Smooth muscle cell of the brain vasculature (primary cell): ENCODE measurements at regions not wholly inside any gene's neighbourhood (a gene's known extent, or its start where the extent isn't known, plus 50 kb on each side); places are given as distances from the start of the nearest gene placed in this dataset.

ENCODE experiments used
- DNase-seq: peaks from one replicate; pipeline ENCODE4 v3.0.0-alpha.2; 2012; ENCODE audit warnings: low read depth, low spot score

GRCh38 chr2:71843391-71843850 lies 304.2 kb downstream of the CYP26B1 start:
- no peak for DNase-seq

- no peak for DNase-seq
Measured at GRCh38 chr2:71842744-71843143, 304.9 kb downstream of the CYP26B1 start.

GRCh38 chr2:71839826-71840225 lies 307.8 kb downstream of the CYP26B1 start:
- no peak for DNase-seq

- no peak for DNase-seq
Measured at GRCh38 chr2:71834796-71835195, 312.9 kb downstream of the CYP26B1 start.

- DNase-seq, result no peak
Measured at GRCh38 chr2:71833855-71834560, 313.7 kb downstream of the CYP26B1 start.

GRCh38 chr2:71833272-71833671 lies 314.4 kb downstream of the CYP26B1 start:
- no peak for DNase-seq

GRCh38 chr2:71832844-71833243 lies 314.8 kb downstream of the CYP26B1 start:
- no peak for DNase-seq

GRCh38 chr2:71832388-71832787 lies 315.3 kb downstream of the CYP26B1 start:
- no peak for DNase-seq

GRCh38 chr2:71831193-71831577 lies 316.5 kb downstream of the CYP26B1 start:
- DNase-seq, result peak; percentile 37

GRCh38 chr2:71830497-71831192 lies 317.0 kb downstream of the CYP26B1 start:
- no peak for DNase-seq

GRCh38 chr2:71829008-71829407 lies 318.7 kb downstream of the CYP26B1 start:
- DNase-seq, result no peak

- DNase-seq, result no peak
Measured at GRCh38 chr2:71827973-71828372, 319.7 kb downstream of the CYP26B1 start.

GRCh38 chr2:71827524-71827901 lies 320.1 kb downstream of the CYP26B1 start:
- no peak for DNase-seq

- DNase-seq, result no peak
Measured at GRCh38 chr2:71826826-71827523, 320.7 kb downstream of the CYP26B1 start.

- DNase-seq, result no peak
Measured at GRCh38 chr2:71826299-71826698, 321.4 kb downstream of the CYP26B1 start.

GRCh38 chr2:71824436-71824835 lies 323.2 kb downstream of the CYP26B1 start:
- no peak for DNase-seq

GRCh38 chr2:71823526-71823925 lies 324.1 kb downstream of the CYP26B1 start:
- DNase-seq, result no peak

- DNase-seq, result no peak
Measured at GRCh38 chr2:71822463-71822862, 325.2 kb downstream of the CYP26B1 start.

GRCh38 chr2:71821856-71822255 lies 325.8 kb downstream of the CYP26B1 start:
- no peak for DNase-seq

- DNase-seq, result no peak
Measured at GRCh38 chr2:71816815-71817214, 330.8 kb downstream of the CYP26B1 start.

GRCh38 chr2:71815701-71816474 lies 331.8 kb downstream of the CYP26B1 start:
- no peak for DNase-seq

GRCh38 chr2:71814885-71815284 lies 332.8 kb downstream of the CYP26B1 start:
- DNase-seq, result no peak
